ENCODE measurements at regions not wholly inside any gene's neighbourhood (a gene's known extent, or its start where the extent isn't known, plus 50 kb on each side); places are given as distances from the start of the nearest gene placed in this dataset.

- Histone ChIP-seq H3K27me3 (no peaks in the 10 kb centered on the region), H3K9me3 (no peaks in the 10 kb centered on the region), H3K36me3 (no peaks in the 10 kb centered on the region), H3K4me3 (no peak overlapping the region), H3K27ac (no peak overlapping the region), H3K4me1 (peaks cover 0 to 2% (median 0%) of the 10 kb centered on the region in 3 donors)
- TF ChIP-seq EP300 (IDR thresholded peaks at IDR 0.05) (no peak), CTCF (IDR thresholded peaks at IDR 0.05) (no peak), POLR2AphosphoS5 (IDR thresholded peaks at IDR 0.05) (no peak), POLR2A (IDR thresholded peaks at IDR 0.05) (no peak)
- WGBS, 2 donors (ENCODE audit: low coverage in 1 of 2): 82 to 85% methylated on average over 1 of the region's 1 CpG
- ATAC-seq: no peak
Observed at GRCh38 chr3:23085261-23085660, 117.9 kb upstream of the UBE2E2 start.

GRCh38 chr3:23086331-23086730 is 116.8 kb upstream of the UBE2E2 start:
- ATAC-seq: no peak

GRCh38 chr3:23086831-23087230 is 116.3 kb upstream of the UBE2E2 start:
- H3K4me1 ChIP-seq: no peaks in the 10 kb centered on the region
- H3K4me3 ChIP-seq: no peak overlapping the region
- ATAC-seq: no peak
- TF ChIP-seq EP300 (IDR thresholded peaks at IDR 0.05) (no peak), POLR2AphosphoS5 (IDR thresholded peaks at IDR 0.05) (no peak), CTCF (IDR thresholded peaks at IDR 0.05) (no peak), POLR2A (IDR thresholded peaks at IDR 0.05) (no peak)
- 79 to 92% methylated on average over 2 of the region's 2 CpGs for WGBS, 2 donors (ENCODE audit: low coverage in 1 of 2)
- H3K27me3 ChIP-seq: no peaks in the 10 kb centered on the region
- H3K27ac ChIP-seq: no peak overlapping the region
- no peaks in the 10 kb centered on the region for H3K36me3 ChIP-seq
- no peaks in the 10 kb centered on the region for H3K9me3 ChIP-seq

More at GRCh38 chr3:23086331-23086730, 116.8 kb upstream of the UBE2E2 start:
- no peak for TF ChIP-seq POLR2AphosphoS5 (IDR thresholded peaks at IDR 0.05)
- no peak for TF ChIP-seq POLR2A (IDR thresholded peaks at IDR 0.05)
- TF ChIP-seq EP300 (IDR thresholded peaks at IDR 0.05): no peak
- no peak for TF ChIP-seq CTCF (IDR thresholded peaks at IDR 0.05)
- H3K4me3 ChIP-seq: no peak overlapping the region
- no peaks in the 10 kb centered on the region for H3K36me3 ChIP-seq
- no peaks in the 10 kb centered on the region for H3K27me3 ChIP-seq
- no peaks in the 10 kb centered on the region for H3K4me1 ChIP-seq
- 88 to 89% methylated on average over 4 of the region's 4 CpGs for WGBS, 2 donors (ENCODE audit: low coverage in 1 of 2)
- no peaks in the 10 kb centered on the region for H3K9me3 ChIP-seq
- H3K27ac ChIP-seq: no peak overlapping the region

- no peaks in the 10 kb centered on the region for H3K27me3 ChIP-seq
- no peaks in the 10 kb centered on the region for H3K4me1 ChIP-seq
- 96% methylated on average over 4 to 5 of the region's 5 CpGs for WGBS, 2 donors (ENCODE audit: low coverage in 1 of 2)
- no peak for TF ChIP-seq EP300 (IDR thresholded peaks at IDR 0.05)
- no peak for TF ChIP-seq CTCF (IDR thresholded peaks at IDR 0.05)
- no peak for TF ChIP-seq POLR2AphosphoS5 (IDR thresholded peaks at IDR 0.05)
- no peak for TF ChIP-seq POLR2A (IDR thresholded peaks at IDR 0.05)
- no peaks in the 10 kb centered on the region for H3K36me3 ChIP-seq
- no peak overlapping the region for H3K27ac ChIP-seq
- H3K4me3 ChIP-seq: no peak overlapping the region
- no peak for ATAC-seq
- no peaks in the 10 kb centered on the region for H3K9me3 ChIP-seq
Observed at GRCh38 chr3:23094412-23094811, 108.7 kb upstream of the UBE2E2 start.

- Histone ChIP-seq H3K27ac (no peak overlapping the region), H3K27me3 (no peaks in the 10 kb centered on the region), H3K36me3 (no peaks in the 10 kb centered on the region), H3K9me3 (no peaks in the 10 kb centered on the region), H3K4me3 (no peak overlapping the region), H3K4me1 (no peaks in the 10 kb centered on the region)
- WGBS, 2 donors (ENCODE audit: low coverage in 1 of 2): 90 to 98% methylated on average over 4 of the region's 4 CpGs
- TF ChIP-seq POLR2AphosphoS5 (IDR thresholded peaks at IDR 0.05) (no peak), POLR2A (IDR thresholded peaks at IDR 0.05) (no peak), EP300 (IDR thresholded peaks at IDR 0.05) (no peak), CTCF (IDR thresholded peaks at IDR 0.05) (no peak)
- no peak for ATAC-seq
Observed at GRCh38 chr3:23094890-23095462, 108.2 kb upstream of the UBE2E2 start.

Measured in gastroesophageal sphincter (tissue), 4 donors.